ENCODE measurements at regions not wholly inside any gene's neighbourhood (a gene's known extent, or its start where the extent isn't known, plus 50 kb on each side); places are given as distances from the start of the nearest gene placed in this dataset.

- no peak for TF ChIP-seq CTCF (conservative IDR thresholded peaks at IDR 0.05 in 1 of 2, IDR thresholded peaks at IDR 0.05 in 1 of 2; ENCODE audit: extremely low read depth in 1 of 2, insufficient read depth in 1 of 2, low read depth in 1 of 2, low read length in 2 of 2)
- TF ChIP-seq EZH2 (IDR thresholded peaks at IDR 0.05; ENCODE audit: borderline replicate concordance, low read length), result no peak
These were observed 212.3 kb upstream of the MKLN1 start for GRCh38 chr7:131115340-131115739.

Data from mammary epithelial cell (primary cell).